A673 (cell line): ENCODE measurements at regions not wholly inside any gene's neighbourhood (a gene's known extent, or its start where the extent isn't known, plus 50 kb on each side); places are given as distances from the start of the nearest gene placed in this dataset.

Experiments used
- BruUV-seq: library from RNA; stranded (reverse); fragments of 400-500 nt; replicated peaks from 2 replicates; lab custom pipeline; 2021; lab: Mats Ljungman, UMichigan
- CTCF ChIA-PET: fragments of 300-600 bp; sonication (Branson Sonifier 250); formaldehyde crosslinking; loops from one replicate; lab custom pipeline; 2022; ENCODE audit warnings: antibody characterized with exemption; lab: Charles Lee
- POLR2A ChIA-PET: fragments of 300-600 bp; sonication (Branson Sonifier 250); formaldehyde crosslinking; loops from one replicate; lab custom pipeline; 2022; ENCODE audit warnings: antibody characterized with exemption; ENCODE audit not compliant: low non-redundant PET; lab: Charles Lee
- DNase-seq: peaks from one replicate; pipeline ENCODE4 v3.0.0-alpha.2; 2015; ENCODE audit warnings: low spot score
- H3K27ac ChIP-seq: fragments of 200-600 bp; sonication (generic); 2 replicates; pipeline ENCODE4 v1.5.1; 2016; ENCODE audit warnings: mixed run types, low read depth, mild to moderate bottlenecking, mixed read lengths, antibody characterized with exemption, low read length; ENCODE audit not compliant: poor library complexity, severe bottlenecking
- H3K27me3 ChIP-seq: fragments of 200-600 bp; sonication (generic); replicated peaks from 2 replicates; pipeline ENCODE4 v1.6.1; 2017; ENCODE audit warnings: mixed run types, low read depth, mild to moderate bottlenecking, mixed read lengths, antibody characterized with exemption, low read length; ENCODE audit not compliant: insufficient read depth, poor library complexity
- H3K36me3 ChIP-seq: fragments of 200-600 bp; sonication (generic); 2 replicates; pipeline ENCODE4 v1.6.1; 2016; ENCODE audit warnings: mixed run types, mild to moderate bottlenecking, mixed read lengths, antibody characterized with exemption, low read length; ENCODE audit not compliant: insufficient read depth, poor library complexity, severe bottlenecking
- H3K4me1 ChIP-seq: fragments of 200-600 bp; sonication (generic); 2 replicates; pipeline ENCODE4 v1.6.1; 2017; ENCODE audit warnings: mixed run types, mild to moderate bottlenecking, mixed read lengths, antibody characterized with exemption, low read length; ENCODE audit not compliant: insufficient read depth, poor library complexity, severe bottlenecking
- H3K4me3 ChIP-seq: fragments of 200-600 bp; sonication (generic); 2 replicates; pipeline ENCODE4 v1.5.1; 2016; ENCODE audit warnings: low read depth, mixed run types, mild to moderate bottlenecking, mixed read lengths, low read length; ENCODE audit not compliant: poor library complexity, severe bottlenecking
- H3K9me3 ChIP-seq: fragments of 200-600 bp; sonication (generic); 2 replicates; pipeline ENCODE4 v1.6.1; 2016; ENCODE audit warnings: mixed run types, low read depth, mild to moderate bottlenecking, mixed read lengths, antibody characterized with exemption, low read length; ENCODE audit not compliant: poor library complexity, severe bottlenecking
- CTCF ChIP-seq: fragments of 300-800, 200-600 bp; sonication (generic); conservative IDR thresholded peaks from 2 replicates; pipeline ENCODE4 v1.5.1; 2017; ENCODE audit warnings: low read depth, mild to moderate bottlenecking, antibody characterized with exemption, low read length, moderate library complexity, mixed read lengths
- EZH2 ChIP-seq: fragments of 200-600 bp; sonication (generic); IDR thresholded peaks from 2 replicates; pipeline ENCODE4 v1.6.1; 2017; ENCODE audit warnings: borderline replicate concordance, low read depth, mild to moderate bottlenecking, mixed read lengths, antibody characterized with exemption, low read length; ENCODE audit not compliant: poor library complexity, severe bottlenecking
- intact Hi-C: fragments of 100-400 bp; cut with micrococcal nuclease; formaldehyde crosslinking; loops from one replicate; pipeline ENCODE4 v1.10.0; 2022; ENCODE audit not compliant: unreplicated experiment

- intact Hi-C loops = no loop called here
Measured at GRCh38 chr19:57037556-57037955, 82.2 kb upstream of the USP29 start.

GRCh38 chr19:57047743-57048142 is 72.0 kb upstream of the USP29 start:
- no peak for DNase-seq
- Histone ChIP-seq H3K4me3 (no peak overlapping the region), H3K27me3 (no peaks in the 10 kb centered on the region), H3K27ac (no peak overlapping the region), H3K9me3 (no peaks in the 10 kb centered on the region), H3K4me1 (no peaks in the 10 kb centered on the region), H3K36me3 (no peaks in the 10 kb centered on the region)
- BruUV-seq = no TSS peak
- no peak for TF ChIP-seq CTCF
- TF ChIP-seq EZH2 = no peak
- POLR2A ChIA-PET = no interaction called here
- intact Hi-C loops = no loop called here
- CTCF ChIA-PET = no interaction called here

More at GRCh38 chr19:57037556-57037955, 82.2 kb upstream of the USP29 start:
- no peak overlapping the region for H3K4me3 ChIP-seq
- H3K9me3 ChIP-seq = no peaks in the 10 kb centered on the region
- no TSS peak for BruUV-seq
- no peaks in the 10 kb centered on the region for H3K36me3 ChIP-seq
- ChIA-PET POLR2A (no interaction called here), CTCF (no interaction called here)
- H3K27me3 ChIP-seq = no peaks in the 10 kb centered on the region
- no peak overlapping the region for H3K27ac ChIP-seq
- no peak for DNase-seq
- no peaks in the 10 kb centered on the region for H3K4me1 ChIP-seq
- TF ChIP-seq EZH2 = no peak
- TF ChIP-seq CTCF = no peak

GRCh38 chr19:57050863-57051262 is 68.9 kb upstream of the USP29 start:
- H3K27ac ChIP-seq = no peak overlapping the region
- ChIA-PET POLR2A (no interaction called here), CTCF (no interaction called here)
- H3K4me1 ChIP-seq = no peaks in the 10 kb centered on the region
- no peaks in the 10 kb centered on the region for H3K36me3 ChIP-seq
- TF ChIP-seq CTCF (no peak), EZH2 (no peak)
- no peaks in the 10 kb centered on the region for H3K9me3 ChIP-seq
- intact Hi-C loops = no loop called here
- no TSS peak for BruUV-seq
- no peak for DNase-seq
- no peaks in the 10 kb centered on the region for H3K27me3 ChIP-seq
- no peak overlapping the region for H3K4me3 ChIP-seq
